Stimulated activated CD8-positive, alpha-beta memory T cell treated with anti-CD3 and anti-CD28 coated beads, Interleukin-7, amount 100 ng/mL, for 48 hours (primary cell): ENCODE measurements at regions not wholly inside any gene's neighbourhood (a gene's known extent, or its start where the extent isn't known, plus 50 kb on each side); places are given as distances from the start of the nearest gene placed in this dataset.
"Not testable (repeated sequence)": the region's sequence is repeated elsewhere in the genome, so short reads cannot be mapped to it uniquely, and the experiment has no call there.

Source experiments
- DNase-seq, 2 donors: peaks; one replicate each; pipeline ENCODE4 v3.0.0-alpha.2; 2020; ENCODE audit warnings: low read depth in 1 of 2; ENCODE audit errors: extremely low read depth in 1 of 2

DNA sequence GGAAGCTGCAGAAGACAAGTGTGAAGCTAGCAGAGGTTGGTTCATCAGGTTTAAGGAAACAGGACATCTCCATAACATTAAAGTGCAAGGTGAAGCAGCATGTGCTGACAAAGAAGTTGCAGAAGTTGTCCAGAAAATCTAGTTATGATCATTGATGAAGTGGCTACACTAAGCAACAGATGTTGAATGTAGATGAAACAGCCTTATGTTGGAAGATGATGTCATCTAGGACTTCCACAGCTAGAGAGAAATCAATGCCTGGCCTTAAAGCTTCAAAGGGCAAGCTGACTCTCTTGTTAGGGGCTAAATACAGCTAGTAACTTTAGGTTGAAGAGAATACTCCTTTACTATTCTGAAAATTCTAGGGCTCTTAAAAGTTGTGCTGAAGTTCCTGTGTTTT lies 340.2 kb upstream of the SOX9 start:
- DNase-seq, result no peak

DNA sequence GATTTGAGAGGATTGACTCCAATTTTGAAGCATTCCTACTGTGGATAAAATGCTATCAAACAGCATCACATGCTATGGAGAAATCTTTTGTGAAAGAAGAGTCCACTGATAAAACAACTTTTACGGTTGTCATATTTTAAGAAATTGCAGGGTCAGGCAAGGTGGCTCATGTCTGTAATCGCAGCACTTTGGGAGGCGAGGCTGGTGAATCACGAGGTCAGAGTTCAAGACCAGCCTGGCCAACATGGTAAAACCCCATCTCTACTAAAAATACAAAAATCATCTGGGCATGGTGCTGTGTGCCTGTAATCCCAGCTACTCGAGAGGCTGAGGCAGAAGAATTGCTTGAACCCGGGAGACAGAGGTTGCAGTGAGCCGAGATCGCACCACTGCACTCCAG lies 338.8 kb upstream of the SOX9 start:
- DNase-seq, result not testable (repeated sequence)

DNA sequence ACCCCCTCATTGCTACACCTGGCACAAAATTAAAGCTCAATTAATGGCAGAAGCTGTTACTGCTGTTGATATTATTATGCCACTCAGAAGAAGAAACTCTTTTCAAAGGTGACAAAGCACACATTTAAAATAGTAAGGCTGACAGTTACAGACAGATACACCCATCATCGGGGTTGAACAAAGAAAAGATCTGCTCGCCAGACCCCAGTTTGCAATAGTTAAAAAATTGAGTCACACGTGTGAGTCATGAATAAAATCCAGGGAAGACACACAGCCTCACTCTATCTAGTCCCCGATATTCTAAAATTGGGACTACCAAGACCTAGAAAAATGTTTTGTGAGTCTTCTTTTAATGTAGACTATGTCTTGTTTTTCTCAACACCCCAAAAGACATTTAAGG lies 330.0 kb upstream of the SOX9 start:
- DNase-seq, result no peak

DNA sequence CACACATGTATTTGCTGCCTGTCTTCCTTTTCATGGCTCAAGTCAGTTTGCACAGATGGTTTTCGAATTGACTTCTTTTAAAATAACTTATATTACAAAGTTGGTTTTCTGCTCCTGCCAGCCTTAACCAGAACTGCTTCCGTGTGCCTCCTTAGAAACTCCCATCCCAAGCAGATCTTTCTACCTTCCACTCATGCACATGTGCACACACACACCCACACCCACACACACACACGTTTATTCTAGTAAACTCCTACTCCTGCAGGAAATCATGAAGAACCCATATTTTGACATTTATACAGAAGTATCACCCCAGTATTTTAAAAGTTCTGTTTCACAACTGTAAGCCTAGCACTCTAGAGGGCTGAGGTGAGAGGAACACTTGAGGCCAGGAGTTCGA lies 329.5 kb upstream of the SOX9 start:
- DNase-seq, result no peak

DNA sequence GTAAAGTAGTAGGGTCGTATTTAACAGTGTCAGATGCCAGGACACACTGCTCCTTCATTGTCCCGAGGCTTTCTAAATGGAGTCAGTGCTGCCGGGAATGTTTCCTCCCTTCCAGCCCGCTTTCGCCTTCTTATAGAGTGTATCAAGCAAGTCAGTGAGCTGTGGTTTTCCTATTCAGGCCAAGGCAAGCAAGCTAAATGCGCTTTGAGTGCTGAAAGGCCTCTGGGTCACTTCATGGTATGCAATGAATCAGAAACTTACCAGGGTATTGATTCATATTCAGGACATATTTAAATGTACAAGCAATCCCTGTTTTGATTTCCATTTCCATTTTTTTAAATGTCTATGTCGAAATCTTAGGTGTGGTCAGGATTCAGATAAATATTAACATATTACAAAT lies 327.9 kb upstream of the SOX9 start:
- DNase-seq, result no peak

DNA sequence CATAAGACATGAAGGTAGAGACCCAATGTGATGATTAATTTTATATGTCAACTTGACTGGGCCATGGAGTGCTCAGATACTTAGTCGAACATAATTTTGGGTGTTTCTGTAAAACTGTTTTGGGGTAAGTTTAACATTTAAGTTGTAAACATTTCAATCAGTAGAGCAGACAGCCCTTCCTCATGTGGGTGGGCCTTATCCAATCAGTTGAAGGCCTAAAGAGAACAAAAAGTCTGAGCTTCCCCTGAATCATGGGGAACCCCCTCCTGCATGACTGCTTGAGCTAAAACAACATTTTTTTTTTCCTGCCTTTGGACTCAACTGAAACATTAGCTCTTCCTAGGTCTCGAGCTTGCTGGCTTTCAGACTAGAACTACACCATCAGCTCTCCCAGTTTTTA lies 327.3 kb upstream of the SOX9 start:
- DNase-seq, result no peak

DNA sequence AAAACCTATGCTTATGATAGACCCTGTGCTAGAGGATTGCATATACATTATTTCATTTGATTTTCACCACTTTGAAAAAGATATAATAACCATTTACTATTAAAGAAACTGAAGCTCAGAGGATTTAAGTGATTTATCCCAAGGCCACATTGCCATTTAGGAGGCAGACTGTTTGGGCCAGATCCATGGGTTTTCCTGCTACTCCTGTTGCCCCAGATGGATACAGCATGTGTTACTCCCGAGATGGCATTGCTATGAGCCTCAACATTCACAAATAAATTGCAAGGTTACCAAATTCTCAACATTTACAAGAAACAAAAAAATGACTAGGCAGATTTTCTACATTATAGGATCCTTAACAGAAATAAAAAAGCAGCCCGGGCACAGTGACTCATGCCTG lies 322.1 kb upstream of the SOX9 start:
- no peak for DNase-seq

DNA sequence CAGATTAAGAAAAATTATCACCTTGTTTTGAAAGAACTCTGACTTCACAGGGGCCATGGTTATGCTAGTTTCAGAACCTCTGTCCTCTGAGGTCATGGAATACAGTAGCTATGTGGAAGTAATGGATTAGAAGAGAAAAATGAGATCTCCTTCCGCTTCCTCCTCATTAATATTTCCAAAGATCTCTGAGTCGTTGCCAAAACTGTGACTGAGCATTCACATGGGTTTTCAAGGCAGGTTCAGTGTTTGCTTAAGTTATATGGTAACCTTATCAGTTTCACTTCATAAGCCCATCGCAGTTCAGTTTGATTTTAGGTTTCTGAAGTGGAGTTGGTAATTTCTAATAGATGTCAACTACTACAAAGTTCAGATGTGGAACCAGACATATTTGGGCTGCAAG lies 321.2 kb upstream of the SOX9 start:
- DNase-seq, result no peak

DNA sequence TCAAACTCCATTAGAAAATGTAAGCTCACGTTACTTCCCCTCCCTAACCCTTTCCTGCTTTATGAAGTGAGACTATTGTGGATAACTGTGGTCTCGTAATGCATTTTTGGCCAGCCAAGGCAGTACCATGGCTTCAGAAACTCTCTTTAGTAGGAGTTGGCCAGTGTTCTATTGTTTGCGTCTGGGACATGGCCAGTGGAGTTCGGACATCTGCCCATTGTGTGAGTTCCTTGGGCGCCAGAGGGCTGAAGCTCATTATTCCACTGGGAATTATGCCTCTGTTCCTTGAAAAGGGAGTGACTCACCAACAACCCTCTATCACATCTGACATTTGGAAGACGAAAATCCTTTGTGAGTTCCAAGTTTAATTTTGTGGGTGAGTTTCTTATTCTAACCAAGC lies 319.5 kb upstream of the SOX9 start:
- DNase-seq, result no peak

DNA sequence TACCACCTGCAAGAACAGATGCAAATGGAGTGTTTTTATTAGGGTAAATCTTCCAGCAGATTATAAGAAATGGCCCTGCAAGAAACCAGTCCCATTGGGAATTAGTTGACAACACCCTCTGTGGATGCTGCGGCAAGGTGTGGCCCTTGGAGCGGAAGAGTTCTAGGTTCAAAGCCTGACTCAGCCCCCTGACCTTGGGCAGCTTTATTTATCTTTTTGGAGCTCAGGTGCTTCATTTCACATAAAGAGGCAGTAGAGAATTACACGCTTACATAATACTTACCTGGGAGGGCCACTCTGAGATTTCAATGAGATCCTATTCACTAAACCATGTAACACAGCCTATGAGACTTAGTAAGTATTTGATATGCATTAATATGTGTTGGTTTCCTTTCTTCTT lies 318.2 kb upstream of the SOX9 start:
- no peak for DNase-seq

DNA sequence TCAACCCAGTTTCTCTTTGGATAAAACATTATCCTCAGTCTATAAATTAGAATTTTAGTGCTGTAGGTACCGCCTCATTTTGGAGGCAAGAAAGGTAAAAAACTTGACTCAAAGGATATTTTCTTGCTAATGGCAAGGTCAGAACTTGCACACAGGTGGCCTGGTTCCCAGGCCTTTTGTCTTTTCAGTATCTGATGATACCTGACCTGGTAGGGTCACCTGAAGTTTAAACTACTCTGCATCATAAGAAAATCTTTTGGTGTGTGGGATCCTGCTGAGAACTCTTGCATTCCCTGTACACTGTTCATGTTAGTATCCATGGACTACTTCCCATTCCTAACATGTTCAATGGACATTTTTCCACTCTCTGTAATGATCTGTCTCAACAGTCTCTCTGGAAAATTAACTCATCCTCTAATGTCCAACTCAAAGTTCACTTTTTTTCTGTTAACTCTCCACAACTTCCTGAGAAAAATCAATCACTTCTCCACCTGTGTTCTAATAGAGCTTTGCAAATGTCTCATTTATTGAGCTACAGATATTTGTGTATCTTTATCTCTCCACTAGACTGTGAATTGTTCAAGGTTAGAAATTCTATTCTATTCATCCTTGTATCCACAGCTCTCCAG lies 317.1 kb upstream of the SOX9 start:
- DNase-seq, result no peak

DNA sequence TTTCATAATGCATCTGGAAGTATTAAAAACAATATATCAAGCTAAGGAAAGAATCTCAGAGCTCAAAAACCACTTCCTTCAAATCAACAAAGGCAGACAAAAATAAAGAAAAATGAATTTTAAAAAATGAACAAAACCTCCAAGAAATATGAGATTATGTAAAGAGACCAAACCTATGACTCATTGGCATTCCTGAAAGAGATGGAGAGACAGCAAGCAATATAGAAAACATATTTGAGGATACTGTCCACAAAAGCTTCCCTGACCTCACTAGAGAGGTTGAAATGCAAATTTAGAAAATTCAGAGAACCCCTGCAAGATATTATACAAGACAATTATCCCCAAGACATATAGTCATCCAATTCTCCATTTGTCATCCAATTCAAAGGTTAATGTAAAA lies 311.3 kb upstream of the SOX9 start:
- DNase-seq, result no peak

DNA sequence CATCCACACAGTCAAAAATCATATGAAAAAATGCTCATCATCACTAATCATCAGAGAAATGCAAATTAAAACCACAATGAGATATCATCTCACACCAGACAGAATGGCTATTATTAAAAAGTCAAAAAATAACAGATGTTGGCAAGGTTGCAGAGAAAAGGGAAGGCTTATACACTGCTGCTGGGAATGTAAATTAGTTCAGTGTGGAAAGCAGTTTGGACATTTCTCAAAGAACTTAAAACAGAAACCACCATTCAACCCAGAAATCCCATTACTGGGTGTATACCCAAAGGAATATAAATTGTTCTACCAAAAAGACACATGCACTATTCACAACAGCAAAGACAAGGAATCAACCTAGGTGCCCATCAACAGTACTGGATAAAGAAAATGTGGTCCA lies 307.0 kb upstream of the SOX9 start:
- DNase-seq, result not testable (repeated sequence)

DNA sequence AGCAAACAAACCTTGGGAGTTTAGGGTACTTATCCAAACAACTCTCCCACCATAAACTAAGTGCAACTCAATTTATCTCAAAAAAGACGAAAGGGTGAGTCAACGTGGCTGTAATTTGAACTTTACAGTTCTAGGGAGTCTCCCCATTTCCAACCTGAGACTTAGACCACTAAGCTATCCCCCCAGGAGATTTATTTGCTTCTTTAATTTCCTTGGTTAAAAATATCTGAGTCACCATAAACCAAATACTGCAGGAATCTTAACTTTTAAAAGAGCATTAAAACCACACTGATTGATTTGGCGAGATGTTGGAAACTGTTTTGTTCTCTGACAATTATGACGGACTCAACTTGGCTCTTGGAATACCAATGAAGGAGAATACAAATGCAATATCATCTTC lies 299.3 kb upstream of the SOX9 start:
- no peak for DNase-seq

DNA sequence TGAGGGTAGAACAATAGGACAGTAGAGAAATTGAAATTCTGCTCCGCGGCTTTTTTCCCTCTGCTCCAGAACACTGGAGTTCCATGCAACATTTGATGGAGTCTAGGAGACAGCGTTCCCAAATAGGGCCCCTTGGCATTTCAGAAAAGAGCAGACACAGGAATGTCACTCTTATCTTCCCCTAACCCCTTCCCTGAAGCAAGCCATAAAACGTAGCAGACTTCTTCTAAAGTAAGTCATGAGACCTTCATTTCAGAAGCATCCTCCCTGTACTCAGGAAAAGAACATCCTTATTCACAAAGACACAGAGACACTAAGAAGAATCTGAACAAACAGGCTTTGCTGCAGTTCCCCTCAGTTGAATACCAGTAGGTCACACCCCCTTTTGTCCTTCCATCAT lies 296.1 kb upstream of the SOX9 start:
- no peak for DNase-seq

DNA sequence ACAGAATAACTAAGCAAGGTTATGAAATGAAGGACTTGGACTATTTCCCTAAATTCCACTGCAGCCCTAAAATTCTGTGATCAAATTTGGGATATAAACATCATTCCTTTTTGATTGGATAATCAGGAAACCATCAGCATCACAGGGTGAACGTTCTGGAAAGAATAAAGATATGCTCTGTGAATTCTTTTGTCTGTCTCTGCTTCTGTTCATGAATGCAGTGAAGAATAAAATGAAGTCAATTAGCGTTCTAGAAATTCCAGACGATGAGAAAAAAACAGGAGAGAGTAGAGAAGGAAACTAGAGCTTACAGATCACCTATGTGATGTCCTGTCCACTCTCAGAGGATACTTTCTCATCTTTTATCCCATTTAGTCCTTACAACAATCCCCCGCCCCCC lies 295.1 kb upstream of the SOX9 start:
- DNase-seq, result no peak

DNA sequence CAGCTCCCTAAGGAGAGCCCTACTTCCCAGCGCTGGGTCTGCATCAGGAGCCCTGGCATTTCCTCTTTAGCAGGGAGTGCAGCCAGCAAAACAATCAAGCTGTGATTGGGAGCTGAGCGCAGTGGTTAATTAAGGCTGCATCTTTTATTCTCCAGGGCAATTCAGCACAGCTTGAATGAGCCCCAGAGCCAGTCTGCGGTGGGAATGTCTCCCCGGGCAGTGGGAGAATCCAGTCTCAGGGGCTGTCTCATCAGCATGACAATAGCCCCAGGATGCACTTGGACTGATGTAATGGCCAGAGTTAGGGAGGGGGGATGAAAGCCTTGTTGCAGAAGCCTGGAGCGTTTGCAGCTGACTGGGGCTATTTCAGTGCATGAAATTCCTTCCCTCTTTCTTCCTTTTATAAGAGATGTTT lies 292.6 kb upstream of the SOX9 start:
- no peak for DNase-seq

DNA sequence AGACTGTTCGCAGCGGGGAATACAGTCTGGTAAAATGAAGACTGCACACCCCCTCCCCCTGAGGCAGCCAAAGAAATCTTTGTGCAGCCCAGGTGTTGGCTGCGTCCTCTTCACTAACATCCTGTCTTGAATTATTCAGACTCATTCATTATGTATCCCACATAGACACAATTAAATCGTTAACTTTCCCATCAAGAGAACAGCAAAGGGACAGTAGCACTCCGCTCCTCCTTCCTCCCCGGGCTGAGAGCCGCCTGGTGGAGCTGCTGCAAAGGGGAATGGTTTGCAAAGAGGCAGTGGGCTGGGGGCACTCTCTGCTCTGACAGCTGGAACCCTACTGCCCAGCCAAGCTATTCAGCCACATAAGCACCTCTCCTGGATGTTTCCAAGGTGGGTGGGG lies 290.0 kb upstream of the SOX9 start:
- no peak for DNase-seq

DNA sequence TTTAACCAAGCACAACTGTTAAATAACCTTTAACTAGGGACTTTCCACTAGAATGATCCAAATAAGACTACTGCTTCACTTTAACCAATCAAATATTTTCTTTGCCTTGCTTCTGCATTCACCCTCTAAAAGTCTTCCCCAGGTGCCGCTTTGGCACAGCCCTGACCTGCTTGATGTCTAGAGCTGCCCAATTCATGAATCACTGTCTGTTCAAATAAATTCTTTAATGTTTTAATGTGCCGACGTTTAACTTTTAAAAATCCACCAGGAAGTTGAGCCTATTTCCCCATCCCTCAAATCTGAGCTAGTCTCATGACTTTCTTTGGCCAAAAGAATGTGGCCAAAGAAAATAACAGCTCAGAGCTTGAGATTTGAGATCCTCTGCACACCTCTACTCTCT lies 277.8 kb upstream of the SOX9 start:
- no peak for DNase-seq

DNA sequence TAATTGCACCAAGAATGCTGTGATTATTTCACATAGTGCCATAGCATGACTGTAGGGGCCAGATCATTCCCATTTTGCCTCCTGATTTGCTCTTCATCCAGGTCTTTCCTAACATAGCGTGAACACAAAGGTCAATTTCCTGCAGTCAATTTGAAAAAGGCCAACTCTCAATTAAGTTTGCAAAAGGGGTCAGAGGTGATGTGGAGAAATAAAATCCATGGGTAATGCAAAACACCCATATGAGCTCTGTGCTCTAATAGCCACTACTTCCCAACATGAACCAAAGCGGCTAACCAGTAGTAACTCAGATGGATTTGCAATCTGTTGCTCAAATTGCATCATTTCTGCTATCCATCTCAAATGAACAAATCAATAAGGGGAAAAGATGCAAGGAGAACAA lies 275.5 kb upstream of the SOX9 start:
- DNase-seq, result no peak

DNA sequence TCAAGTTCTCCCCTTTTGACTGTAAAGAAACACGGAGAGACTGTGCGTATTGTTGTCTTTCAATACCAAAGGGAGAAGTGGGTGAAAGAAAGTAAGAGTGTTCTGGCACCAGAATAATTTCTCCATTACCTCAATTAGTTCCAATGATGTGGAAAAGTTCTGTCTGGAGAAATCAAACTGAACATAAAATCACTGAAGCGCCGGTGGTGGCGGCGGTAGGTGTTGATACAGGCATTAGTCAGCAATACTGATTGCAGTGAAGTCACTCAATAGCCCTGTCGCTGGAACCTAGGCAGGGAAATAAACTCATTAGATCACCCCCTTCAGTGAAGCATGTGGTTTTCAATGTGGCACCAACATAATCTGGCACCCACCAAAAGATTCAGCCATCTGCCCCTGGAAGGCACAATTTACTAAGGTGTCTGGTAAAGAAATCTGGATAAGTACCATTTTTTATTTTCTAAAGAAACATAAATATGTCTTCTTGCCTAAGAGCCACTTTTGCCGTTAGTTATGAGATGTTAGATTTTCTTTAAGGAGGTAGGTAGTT lies 274.2 kb upstream of the SOX9 start:
- no peak for DNase-seq

DNA sequence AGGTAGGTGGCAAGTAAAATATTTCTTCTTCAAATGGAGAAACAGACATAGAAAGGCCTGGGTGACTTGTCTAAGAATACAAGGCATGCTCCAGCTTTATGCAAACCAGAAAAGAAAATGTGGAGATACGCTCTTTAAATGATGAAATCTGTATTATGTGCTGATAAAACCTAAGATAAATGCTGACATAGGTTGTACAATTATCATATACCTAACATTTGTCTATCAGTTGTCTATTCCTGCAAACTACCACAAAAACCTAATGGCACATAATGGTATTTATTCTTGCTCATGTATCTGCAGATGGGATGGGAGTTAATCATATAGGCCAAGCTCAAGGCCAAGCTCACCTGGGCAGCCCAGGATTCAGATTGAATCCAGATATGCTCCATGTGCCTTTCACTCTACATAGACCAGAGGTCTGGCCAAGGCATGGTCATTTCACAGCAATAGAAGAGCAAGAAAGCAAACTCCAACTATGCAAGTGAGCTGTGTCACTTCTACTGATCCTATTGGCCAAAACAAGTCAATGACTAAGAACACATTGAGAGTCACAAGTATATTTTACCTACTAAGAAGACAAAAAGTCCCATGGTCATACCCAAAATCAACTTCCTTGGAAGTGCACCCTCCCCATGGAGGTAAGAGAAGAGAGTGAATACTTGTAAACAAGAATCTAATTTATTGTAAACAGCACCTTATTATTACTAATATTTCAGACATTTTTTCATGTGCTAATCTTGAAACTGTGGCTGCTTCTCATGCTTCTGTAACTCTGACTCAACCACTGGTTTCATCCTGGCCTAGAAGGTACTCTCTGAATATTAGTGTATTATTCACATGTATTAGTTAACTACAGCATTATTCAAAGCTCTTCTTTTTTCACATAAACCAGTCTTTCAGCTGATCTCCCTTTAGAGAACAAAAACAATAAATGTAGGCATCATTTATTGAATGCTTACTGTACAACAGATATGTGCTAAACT lies 270.7 kb upstream of the SOX9 start:
- DNase-seq, result no peak
